Caco-2 (cell line): ENCODE measurements at regions not wholly inside any gene's neighbourhood (a gene's known extent, or its start where the extent isn't known, plus 50 kb on each side); places are given as distances from the start of the nearest gene placed in this dataset.

ENCODE experiments used
- BruUV-seq: library from RNA; stranded (reverse); fragments of 400-500 nt; replicated peaks from 2 replicates; lab custom pipeline; 2021; lab: Mats Ljungman, UMichigan
- CTCF ChIA-PET: fragments of 300-600 bp; sonication (Branson Sonifier 250); formaldehyde crosslinking; loops from one replicate; lab custom pipeline; 2022; ENCODE audit warnings: antibody characterized with exemption; lab: Charles Lee
- POLR2A ChIA-PET: fragments of 300-600 bp; sonication (Branson Sonifier 250); formaldehyde crosslinking; loops from one replicate; lab custom pipeline; 2022; ENCODE audit warnings: antibody characterized with exemption; lab: Charles Lee
- DNase-seq, 2 experiments: peaks; one replicate each; pipeline versions ENCODE4 v3.0.0 to v3.0.0-alpha.2; 2020 to 2022
- H3K27me3 ChIP-seq: replicated peaks from 2 replicates; pipeline ENCODE4 v1.6.0; 2011; ENCODE audit warnings: low read length; ENCODE audit not compliant: control insufficient read depth, insufficient read depth
- H3K36me3 ChIP-seq: 2 replicates; pipeline ENCODE4 v1.5.1; 2011; ENCODE audit warnings: low read length; ENCODE audit not compliant: control insufficient read depth, insufficient read depth
- H3K4me1 ChIP-seq: fragments of 250-450 bp; sonication (Bioruptor Pico); 2 replicates; pipeline ENCODE4 v1.5.1; 2020; ENCODE audit warnings: mild to moderate bottlenecking
- H3K4me3 ChIP-seq: 2 replicates; pipeline ENCODE4 v1.5.1; 2011; ENCODE audit warnings: low read depth, mild to moderate bottlenecking, control low read depth, low read length
- H3K9me3 ChIP-seq: fragments of 250-450 bp; sonication (Bioruptor Pico); 2 replicates; pipeline ENCODE4 v1.5.1; 2020; ENCODE audit warnings: mild to moderate bottlenecking, moderate library complexity
- H3K27ac Mint-ChIP-seq: one replicate; pipeline ENCODE4 v1.8.0; 2022; ENCODE audit warnings: mixed read lengths; ENCODE audit not compliant: unreplicated experiment
- H3K27me3 Mint-ChIP-seq: one replicate; pipeline ENCODE4 v1.8.0; 2022; ENCODE audit warnings: mixed read lengths; ENCODE audit not compliant: insufficient read depth, unreplicated experiment
- H3K36me3 Mint-ChIP-seq: one replicate; pipeline ENCODE4 v1.8.0; 2022; ENCODE audit warnings: mild to moderate bottlenecking, mixed read lengths; ENCODE audit not compliant: insufficient read depth, unreplicated experiment
- H3K4me1 Mint-ChIP-seq: one replicate; pipeline ENCODE4 v1.8.0; 2022; ENCODE audit warnings: low read depth, mixed read lengths; ENCODE audit not compliant: unreplicated experiment
- H3K4me3 Mint-ChIP-seq: one replicate; pipeline ENCODE4 v1.8.0; 2022; ENCODE audit warnings: mild to moderate bottlenecking, moderate library complexity, mixed read lengths; ENCODE audit not compliant: unreplicated experiment
- H3K9me3 Mint-ChIP-seq: one replicate; pipeline ENCODE4 v1.8.0; 2022; ENCODE audit warnings: mixed read lengths; ENCODE audit not compliant: unreplicated experiment
- CTCF ChIP-seq, 2 experiments: fragments of 200-600 bp in 1 of 2; IDR thresholded peaks; 1 replicate in 1 of 2; 2 replicates in 1 of 2; pipeline versions ENCODE4 v1.5.1 to v1.8.0; 2011 to 2022; ENCODE audit warnings: antibody characterized with exemption in 1 of 2, control low read depth in 1 of 2, inconsistent platforms in 1 of 2, low read depth in 1 of 2, low read length in 1 of 2, mild to moderate bottlenecking in 1 of 2, moderate library complexity in 1 of 2; ENCODE audit not compliant: insufficient read depth in 1 of 2, severe bottlenecking in 1 of 2, unreplicated experiment in 1 of 2
- intact Hi-C: fragments of 100-400 bp; cut with micrococcal nuclease; formaldehyde crosslinking; loops from one replicate; pipeline ENCODE4 v1.10.0; 2022; ENCODE audit not compliant: unreplicated experiment

GRCh38 chr13:63546524-63546923, 2130.9 kb upstream of the PCDH20 start:
- Histone ChIP-seq H3K27me3 (no peaks in the 10 kb centered on the region), H3K4me1 (peaks cover 29% of the 10 kb centered on the region), H3K36me3 (no peaks in the 10 kb centered on the region), H3K9me3 (no peaks in the 10 kb centered on the region; the same call in none of the 2 replicates), H3K4me3 (no peak overlapping the region)
- DNase-seq, result no peak
- CTCF ChIA-PET, result no interaction called here
- BruUV-seq, result no TSS peak
- Mint-ChIP-seq H3K36me3 (peaks cover 5% of the 10 kb centered on the region), H3K27me3 (no peaks in the 10 kb centered on the region), H3K27ac (no peak overlapping the region), H3K9me3 (no peaks in the 10 kb centered on the region), H3K4me3 (no peak overlapping the region), H3K4me1 (peaks cover 13% of the 10 kb centered on the region)
- POLR2A ChIA-PET, result no interaction called here
- no peak for TF ChIP-seq CTCF (IDR thresholded peaks at IDR 0.05; ENCODE audit: insufficient read depth in 1 of 2, low read depth in 1 of 2, low read length in 1 of 2, severe bottlenecking in 1 of 2, unreplicated experiment in 1 of 2)
- intact Hi-C loops, result no loop called here

GRCh38 chr13:63542770-63543169, 2127.1 kb upstream of the PCDH20 start:
- Mint-ChIP-seq H3K27ac (no peak overlapping the region), H3K4me3 (no peak overlapping the region), H3K36me3 (peaks cover 5% of the 10 kb centered on the region), H3K9me3 (no peaks in the 10 kb centered on the region), H3K27me3 (no peaks in the 10 kb centered on the region), H3K4me1 (peaks cover 13% of the 10 kb centered on the region)
- no peaks in the 10 kb centered on the region for H3K36me3 ChIP-seq
- no peak for DNase-seq
- no peak for TF ChIP-seq CTCF (IDR thresholded peaks at IDR 0.05; ENCODE audit: insufficient read depth in 1 of 2, low read depth in 1 of 2, low read length in 1 of 2, severe bottlenecking in 1 of 2, unreplicated experiment in 1 of 2)
- H3K9me3 ChIP-seq, result no peaks in the 10 kb centered on the region; the same call in none of the 2 replicates
- POLR2A ChIA-PET, result no interaction called here
- BruUV-seq, result no TSS peak
- no peaks in the 10 kb centered on the region for H3K27me3 ChIP-seq
- CTCF ChIA-PET, result no interaction called here
- no peak overlapping the region for H3K4me3 ChIP-seq
- peaks cover 18% of the 10 kb centered on the region for H3K4me1 ChIP-seq
- intact Hi-C loops, result loop anchor here (2.0 kb wide), 1 partner anchor 18 kb away; no protein-coding TSS in a partner anchor

- H3K27ac Mint-ChIP-seq, result no peak overlapping the region
Measured at GRCh38 chr13:63541336-63541735, 2125.7 kb upstream of the PCDH20 start.

More at GRCh38 chr13:63541336-63541735, 2125.7 kb upstream of the PCDH20 start:
- intact Hi-C loops, result no loop called here
- POLR2A ChIA-PET, result no interaction called here
- Mint-ChIP-seq H3K4me1 (peaks cover 13% of the 10 kb centered on the region), H3K4me3 (no peak overlapping the region), H3K9me3 (no peaks in the 10 kb centered on the region), H3K27me3 (no peaks in the 10 kb centered on the region), H3K36me3 (peaks cover 5% of the 10 kb centered on the region)
- Histone ChIP-seq H3K4me3 (no peak overlapping the region), H3K4me1 (peaks cover 15% of the 10 kb centered on the region), H3K27me3 (no peaks in the 10 kb centered on the region), H3K36me3 (no peaks in the 10 kb centered on the region), H3K9me3 (no peaks in the 10 kb centered on the region; the same call in none of the 2 replicates)
- no peak for DNase-seq
- no TSS peak for BruUV-seq
- CTCF ChIA-PET, result no interaction called here
- no peak for TF ChIP-seq CTCF (IDR thresholded peaks at IDR 0.05; ENCODE audit: insufficient read depth in 1 of 2, low read depth in 1 of 2, low read length in 1 of 2, severe bottlenecking in 1 of 2, unreplicated experiment in 1 of 2)
